Lung (tissue), 11 donors: ENCODE measurements at regions not wholly inside any gene's neighbourhood (a gene's known extent, or its start where the extent isn't known, plus 50 kb on each side); places are given as distances from the start of the nearest gene placed in this dataset.

Experiments
- ATAC-seq: fragments of 200-7000 bp; cut with Tn5 transposase; one replicate; pipeline ENCODE4 v1.9.1; 2020; ENCODE audit warnings: moderate number of reproducible peaks; ENCODE audit not compliant: insufficient read depth, low FRiP score
- DNase-seq, 3 donors: peaks; one replicate each; pipeline ENCODE4 v3.0.0-alpha.2; 2013 to 2017
- H3K27ac ChIP-seq, 2 donors: one replicate each; pipeline ENCODE4 v1.5.1; 2013; ENCODE audit warnings: mild to moderate bottlenecking in 2 of 2, moderate library complexity in 2 of 2, control low read depth in 1 of 2, inconsistent platforms in 1 of 2, low read depth in 1 of 2, low read length in 1 of 2
- H3K27me3 ChIP-seq, 3 donors: one replicate each; pipeline ENCODE4 v1.5.1; 2013; ENCODE audit warnings: low read length in 2 of 3; ENCODE audit not compliant: control insufficient read depth in 3 of 3, insufficient read depth in 3 of 3
- H3K36me3 ChIP-seq, 4 donors: one replicate each; pipeline ENCODE4 v1.5.1; 2013; ENCODE audit warnings: low read length in 4 of 4, mild to moderate bottlenecking in 1 of 4, moderate library complexity in 1 of 4; ENCODE audit not compliant: control insufficient read depth in 4 of 4, insufficient read depth in 4 of 4
- H3K4me1 ChIP-seq, 5 donors: one replicate each; pipeline ENCODE4 v1.5.1; 2013; ENCODE audit warnings: low read length in 5 of 5, mild to moderate bottlenecking in 2 of 5, moderate library complexity in 1 of 5; ENCODE audit not compliant: control insufficient read depth in 5 of 5, insufficient read depth in 5 of 5
- H3K4me3 ChIP-seq: one replicate; pipeline ENCODE4 v1.5.1; 2013; ENCODE audit warnings: mild to moderate bottlenecking, control low read depth, moderate library complexity
- H3K9ac ChIP-seq, 2 donors: one replicate each; pipeline ENCODE4 v1.5.1; 2013; ENCODE audit warnings: low read length in 2 of 2, control low read depth in 1 of 2; ENCODE audit not compliant: insufficient read depth in 1 of 2
- H3K9me3 ChIP-seq, 4 donors: one replicate each; pipeline ENCODE4 v1.5.1; 2013; ENCODE audit warnings: low read length in 3 of 4, mild to moderate bottlenecking in 1 of 4, moderate library complexity in 1 of 4; ENCODE audit not compliant: control insufficient read depth in 4 of 4, insufficient read depth in 3 of 4
- CTCF ChIP-seq: IDR thresholded peaks from 2 replicates; pipeline ENCODE4 v1.5.1; 2012; ENCODE audit warnings: mild to moderate bottlenecking; ENCODE audit errors: control extremely low read depth, extremely low read depth
- WGBS, 2 donors: extraction: QIAGEN DNeasy Blood & Tissue Kit; methylation state at CpG; one replicate each; pipeline ENCODE4 v1.1.7; 2013; 5-methylcytosine and 5-hydroxymethylcytosine counted together
- donor health status: control.
- donor health status: control.
- donor health status: Bipolar disorder and iron deficiency.
- donor health status: healthy.
- donor health status: DM: yes; HTN: yes; CAD: no.

GRCh38 chr14:41171045-41171444, 435.6 kb upstream of the LRFN5 start:
- no peaks in the 10 kb centered on the region for H3K36me3 ChIP-seq
- ATAC-seq (no peak), DNase-seq (no peak)
- no peaks in the 10 kb centered on the region for H3K27me3 ChIP-seq
- 57 to 62% methylated on average over 3 of the region's 3 CpGs for WGBS, 2 donors
- no peak overlapping the region for H3K27ac ChIP-seq
- no peak overlapping the region for H3K4me3 ChIP-seq
- peaks cover 0 to 5% (median 0%) of the 10 kb centered on the region in 4 donors for H3K9me3 ChIP-seq
- H3K4me1 ChIP-seq = no peaks in the 10 kb centered on the region
- no peak for TF ChIP-seq CTCF
- no peak overlapping the region for H3K9ac ChIP-seq

- WGBS, 2 donors = 87 to 93% methylated on average over 4 of the region's 4 CpGs
- Histone ChIP-seq H3K4me1 (no peaks in the 10 kb centered on the region), H3K27ac (no peak overlapping the region), H3K27me3 (no peaks in the 10 kb centered on the region), H3K4me3 (no peak overlapping the region), H3K9me3 (peaks cover 0 to 5% (median 0%) of the 10 kb centered on the region in 4 donors), H3K9ac (no peak overlapping the region), H3K36me3 (no peaks in the 10 kb centered on the region)
- ATAC-seq (no peak), DNase-seq (no peak)
- no peak for TF ChIP-seq CTCF
Measured at GRCh38 chr14:41167040-41167439, 439.6 kb upstream of the LRFN5 start.

- Histone ChIP-seq H3K4me3 (no peak overlapping the region), H3K9ac (no peak overlapping the region), H3K27ac (no peak overlapping the region), H3K36me3 (no peaks in the 10 kb centered on the region), H3K9me3 (peaks cover 0 to 4% (median 0%) of the 10 kb centered on the region in 4 donors), H3K4me1 (no peaks in the 10 kb centered on the region), H3K27me3 (no peaks in the 10 kb centered on the region)
- ATAC-seq (no peak), DNase-seq (no peak)
- no peak for TF ChIP-seq CTCF
- 92 to 94% methylated on average over 56 of the region's 56 CpGs for WGBS, 2 donors
Measured at GRCh38 chr14:41154143-41154807, 452.4 kb upstream of the LRFN5 start.

GRCh38 chr14:41146391-41146790, 460.3 kb upstream of the LRFN5 start:
- Histone ChIP-seq H3K9ac (no peak overlapping the region), H3K9me3 (peaks cover 0 to 5% (median 0%) of the 10 kb centered on the region in 4 donors), H3K4me1 (no peaks in the 10 kb centered on the region), H3K27ac (no peak overlapping the region), H3K4me3 (no peak overlapping the region), H3K36me3 (no peaks in the 10 kb centered on the region), H3K27me3 (no peaks in the 10 kb centered on the region)
- no peak for ATAC-seq
- no peak for TF ChIP-seq CTCF
- no peak for DNase-seq
- 86 to 89% methylated on average over 2 of the region's 2 CpGs for WGBS, 2 donors
